Keratinocyte (primary cell): ENCODE measurements at regions not wholly inside any gene's neighbourhood (a gene's known extent, or its start where the extent isn't known, plus 50 kb on each side); places are given as distances from the start of the nearest gene placed in this dataset.

Experiments used
- DNase-seq: peaks from one replicate; pipeline ENCODE4 v3.0.0-alpha.2; 2011; ENCODE audit warnings: low read depth, missing footprints, low spot score
- FAIRE-seq: peaks from 2 replicates; lab custom pipeline; 2011; peaks lifted over from hg19 to GRCh38; lab: Jason Lieb, UNC
- H2AFZ ChIP-seq: 2 replicates; pipeline ENCODE4 v1.6.0; 2012; ENCODE audit warnings: low read length, control low read depth, inconsistent platforms; ENCODE audit not compliant: control insufficient read depth
- H3K27ac ChIP-seq: 2 replicates; pipeline ENCODE4 v1.5.1; 2011; ENCODE audit warnings: low read length; ENCODE audit not compliant: control insufficient read depth, insufficient read depth
- H3K27me3 ChIP-seq: 3 replicates; pipeline ENCODE4 v1.6.0; 2011; ENCODE audit warnings: low read length; ENCODE audit not compliant: control insufficient read depth, insufficient read depth; ENCODE audit errors: extremely low read depth
- H3K36me3 ChIP-seq, 2 experiments: 2 replicates in 1 of 2; 3 replicates in 1 of 2; pipeline ENCODE4 v1.5.1; 2011; ENCODE audit warnings: low read length in 2 of 2, mild to moderate bottlenecking in 1 of 2; ENCODE audit not compliant: control insufficient read depth in 2 of 2, insufficient read depth in 2 of 2; ENCODE audit errors: extremely low read depth in 1 of 2
- H3K4me1 ChIP-seq: 3 replicates; pipeline ENCODE4 v1.5.1; 2011; ENCODE audit warnings: low read length; ENCODE audit not compliant: control insufficient read depth, insufficient read depth; ENCODE audit errors: extremely low read depth
- H3K4me2 ChIP-seq: 3 replicates; pipeline ENCODE4 v1.6.0; 2011; ENCODE audit warnings: low read depth, low read length; ENCODE audit not compliant: control insufficient read depth, insufficient read depth; ENCODE audit errors: extremely low read depth
- H3K4me3 ChIP-seq, 3 experiments: fragments of 200-600 bp in 1 of 3; sonication (generic) in 1 of 3; 2 replicates in 2 of 3; 3 replicates in 1 of 3; pipeline ENCODE4 v1.5.1; 2011 to 2016; ENCODE audit warnings: low read length in 3 of 3, mild to moderate bottlenecking in 3 of 3, control low read depth in 2 of 3, inconsistent platforms in 1 of 3, low read depth in 1 of 3, mixed read lengths in 1 of 3, mixed run types in 1 of 3, moderate library complexity in 1 of 3; ENCODE audit not compliant: control insufficient read depth in 2 of 3, insufficient read depth in 2 of 3; ENCODE audit errors: extremely low read depth in 1 of 3
- H3K79me2 ChIP-seq: 2 replicates; pipeline ENCODE4 v1.6.0; 2012; ENCODE audit warnings: low read length; ENCODE audit not compliant: control insufficient read depth, insufficient read depth
- H3K9ac ChIP-seq: 3 replicates; pipeline ENCODE4 v1.6.0; 2011; ENCODE audit warnings: low read length; ENCODE audit not compliant: control insufficient read depth, insufficient read depth; ENCODE audit errors: extremely low read depth
- H3K9me1 ChIP-seq: 3 replicates; pipeline ENCODE4 v1.6.0; 2011; ENCODE audit warnings: low read length; ENCODE audit not compliant: control insufficient read depth, insufficient read depth; ENCODE audit errors: extremely low read depth
- H3K9me3 ChIP-seq: 2 replicates; pipeline ENCODE4 v1.5.1; 2012; ENCODE audit warnings: low read depth, low read length; ENCODE audit not compliant: control insufficient read depth
- H4K20me1 ChIP-seq: 3 replicates; pipeline ENCODE4 v1.6.0; 2011; ENCODE audit warnings: low read length; ENCODE audit not compliant: control insufficient read depth, insufficient read depth; ENCODE audit errors: extremely low read depth
- EZH2 ChIP-seq: IDR thresholded peaks from one replicate; pipeline ENCODE4 v1.6.1; 2012; ENCODE audit warnings: inconsistent platforms, mild to moderate bottlenecking, low read length, moderate library complexity
- dilution Hi-C: fragments of 300-500 bp; cut with MboI; formaldehyde crosslinking; loops from one replicate; pipeline ENCODE4 v1.7.0; 2020; ENCODE audit warnings: low sequenced_read_pairs; ENCODE audit not compliant: extremely low pct_ligation_motif_present
- TF ChIP-seq, protein P1 (sequence below), 3 experiments: IDR thresholded peaks in 1 of 3; conservative IDR thresholded peaks in 1 of 3; optimal IDR thresholded peaks in 1 of 3; 2 replicates in 2 of 3; 3 replicates in 1 of 3; pipeline versions ENCODE3 to v1.5.1; 2011; ENCODE audit warnings: low read length in 3 of 3, mild to moderate bottlenecking in 3 of 3, moderate library complexity in 2 of 3, control low read depth in 1 of 3, inconsistent platforms in 1 of 3; ENCODE audit not compliant: insufficient read depth in 2 of 3; ENCODE audit errors: extremely low read depth in 1 of 3

DNA sequence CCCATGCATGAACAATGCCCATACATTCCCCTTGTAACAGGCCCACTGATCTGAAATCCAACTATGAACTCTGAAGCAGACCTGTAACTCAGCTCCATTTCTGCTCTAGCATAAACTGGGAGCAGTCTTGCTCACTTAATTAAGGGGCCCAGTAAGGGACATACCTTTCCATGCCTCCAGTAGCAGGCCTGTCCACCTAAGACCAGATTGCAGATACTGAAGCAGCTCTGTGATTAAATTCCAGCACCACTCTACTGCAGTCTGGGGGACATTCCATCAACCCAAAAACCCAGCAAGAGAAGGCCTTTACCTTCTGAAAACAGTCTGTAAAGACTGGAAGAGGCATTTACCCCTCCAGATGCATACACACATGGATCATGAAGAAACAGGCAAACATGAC lies 162.0 kb upstream of the NEIL3 start:
- TF ChIP-seq EZH2, result no peak
- TF ChIP-seq, protein P1, sequence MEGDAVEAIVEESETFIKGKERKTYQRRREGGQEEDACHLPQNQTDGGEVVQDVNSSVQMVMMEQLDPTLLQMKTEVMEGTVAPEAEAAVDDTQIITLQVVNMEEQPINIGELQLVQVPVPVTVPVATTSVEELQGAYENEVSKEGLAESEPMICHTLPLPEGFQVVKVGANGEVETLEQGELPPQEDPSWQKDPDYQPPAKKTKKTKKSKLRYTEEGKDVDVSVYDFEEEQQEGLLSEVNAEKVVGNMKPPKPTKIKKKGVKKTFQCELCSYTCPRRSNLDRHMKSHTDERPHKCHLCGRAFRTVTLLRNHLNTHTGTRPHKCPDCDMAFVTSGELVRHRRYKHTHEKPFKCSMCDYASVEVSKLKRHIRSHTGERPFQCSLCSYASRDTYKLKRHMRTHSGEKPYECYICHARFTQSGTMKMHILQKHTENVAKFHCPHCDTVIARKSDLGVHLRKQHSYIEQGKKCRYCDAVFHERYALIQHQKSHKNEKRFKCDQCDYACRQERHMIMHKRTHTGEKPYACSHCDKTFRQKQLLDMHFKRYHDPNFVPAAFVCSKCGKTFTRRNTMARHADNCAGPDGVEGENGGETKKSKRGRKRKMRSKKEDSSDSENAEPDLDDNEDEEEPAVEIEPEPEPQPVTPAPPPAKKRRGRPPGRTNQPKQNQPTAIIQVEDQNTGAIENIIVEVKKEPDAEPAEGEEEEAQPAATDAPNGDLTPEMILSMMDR (optimal IDR thresholded peaks at IDR 0.05 in 1 of 3, IDR thresholded peaks at IDR 0.05 in 1 of 3, conservative IDR thresholded peaks at IDR 0.05 in 1 of 3; ENCODE audit: extremely low read depth in 1 of 3, insufficient read depth in 2 of 3, low read length in 3 of 3), result no peak
- H3K9me3 ChIP-seq, result no peaks in the 10 kb centered on the region
- H3K36me3 ChIP-seq, result no peaks in the 10 kb centered on the region
- no peaks in the 10 kb centered on the region for H3K9me1 ChIP-seq
- H3K9ac ChIP-seq, result no peak overlapping the region
- H3K4me3 ChIP-seq, result no peak overlapping the region
- H3K4me2 ChIP-seq, result no peak overlapping the region
- no peak for FAIRE-seq
- no peak for DNase-seq
- H3K79me2 ChIP-seq, result no peaks in the 10 kb centered on the region
- dilution Hi-C loops, result no loop called here
- H3K4me1 ChIP-seq, result no peaks in the 10 kb centered on the region
- H4K20me1 ChIP-seq, result no peaks in the 10 kb centered on the region
- H3K27me3 ChIP-seq, result no peaks in the 10 kb centered on the region
- no peak overlapping the region for H2AFZ ChIP-seq
- no peak overlapping the region for H3K27ac ChIP-seq

DNA sequence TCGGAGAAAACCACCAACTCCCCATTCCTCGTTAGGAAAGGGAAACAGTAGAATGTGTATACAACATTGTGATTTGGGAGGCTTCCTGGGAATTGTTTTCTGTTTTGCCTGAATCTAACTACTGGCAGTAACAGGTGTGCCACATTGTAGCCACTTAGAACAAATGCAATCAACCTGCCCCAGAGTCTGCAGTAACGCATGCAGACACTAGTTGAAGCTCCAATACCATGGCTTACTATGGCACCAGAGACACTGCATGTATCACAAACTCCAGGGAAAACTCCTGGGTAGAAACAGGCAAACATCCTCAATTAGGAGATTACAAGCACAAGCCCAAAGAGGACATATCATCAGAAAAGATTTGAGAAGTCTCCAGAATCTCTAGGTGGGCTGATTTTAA lies 154.2 kb upstream of the NEIL3 start:
- TF ChIP-seq, protein P1 (optimal IDR thresholded peaks at IDR 0.05 in 1 of 3, IDR thresholded peaks at IDR 0.05 in 1 of 3, conservative IDR thresholded peaks at IDR 0.05 in 1 of 3; ENCODE audit: extremely low read depth in 1 of 3, insufficient read depth in 2 of 3, low read length in 3 of 3), result no peak
- TF ChIP-seq EZH2, result no peak
- Histone ChIP-seq H3K79me2 (no peaks in the 10 kb centered on the region), H3K4me2 (no peak overlapping the region), H2AFZ (no peak overlapping the region), H3K4me1 (no peaks in the 10 kb centered on the region), H3K36me3 (no peaks in the 10 kb centered on the region), H3K4me3 (no peak overlapping the region), H3K9ac (no peak overlapping the region), H3K9me1 (no peaks in the 10 kb centered on the region), H3K27ac (no peak overlapping the region), H3K9me3 (no peaks in the 10 kb centered on the region), H3K27me3 (peaks cover 6% of the 10 kb centered on the region), H4K20me1 (no peaks in the 10 kb centered on the region)
- no peak for FAIRE-seq
- dilution Hi-C loops, result no loop called here
- no peak for DNase-seq
